ENCODE measurements at regions not wholly inside any gene's neighbourhood (a gene's known extent, or its start where the extent isn't known, plus 50 kb on each side); places are given as distances from the start of the nearest gene placed in this dataset.

- TF ChIP-seq CTCF (IDR thresholded peaks at IDR 0.05), result no peak
- no peak for TF ChIP-seq ZFX (IDR thresholded peaks at IDR 0.05; ENCODE audit: borderline replicate concordance)
Measured at GRCh38 chr14:96671218-96671617, 126.0 kb upstream of the VRK1 start.

Data from 22Rv1 (cell line).